WI38 (cell line): ENCODE measurements at regions not wholly inside any gene's neighbourhood (a gene's known extent, or its start where the extent isn't known, plus 50 kb on each side); places are given as distances from the start of the nearest gene placed in this dataset.

ENCODE experiments used
- H3K4me3 ChIP-seq: 2 replicates; pipeline ENCODE4 v1.5.1; 2011; ENCODE audit warnings: low read depth, mild to moderate bottlenecking, control low read depth, low read length
- CTCF ChIP-seq: IDR thresholded peaks from 2 replicates; pipeline ENCODE4 v1.5.1; 2012; ENCODE audit warnings: low read depth, mild to moderate bottlenecking, control low read depth, low read length

GRCh38 chr22:49606562-49607290 is 220.9 kb downstream of the BRD1 start:
- H3K4me3 ChIP-seq: no peak overlapping the region
- TF ChIP-seq CTCF: no peak

- H3K4me3 ChIP-seq: no peak overlapping the region
- TF ChIP-seq CTCF: no peak
Observed at GRCh38 chr22:49604732-49605302, 222.9 kb downstream of the BRD1 start.

GRCh38 chr22:49603016-49603415 is 224.7 kb downstream of the BRD1 start:
- no peak overlapping the region for H3K4me3 ChIP-seq
- no peak for TF ChIP-seq CTCF

GRCh38 chr22:49602481-49602880 is 225.2 kb downstream of the BRD1 start:
- no peak overlapping the region for H3K4me3 ChIP-seq
- TF ChIP-seq CTCF: no peak

GRCh38 chr22:49601614-49602321 is 225.9 kb downstream of the BRD1 start:
- no peak overlapping the region for H3K4me3 ChIP-seq
- TF ChIP-seq CTCF: no peak

GRCh38 chr22:49600891-49601431 is 226.7 kb downstream of the BRD1 start:
- no peak for TF ChIP-seq CTCF
- H3K4me3 ChIP-seq: no peak overlapping the region

GRCh38 chr22:49600468-49600867 is 227.2 kb downstream of the BRD1 start:
- H3K4me3 ChIP-seq: no peak overlapping the region
- TF ChIP-seq CTCF: no peak
